ENCODE measurements at regions not wholly inside any gene's neighbourhood (a gene's known extent, or its start where the extent isn't known, plus 50 kb on each side); places are given as distances from the start of the nearest gene placed in this dataset.

GRCh38 chrX:4181782-4182407 lies 468.4 kb upstream of the PRKX start:
- H3K4me3 ChIP-seq (ENCODE audit: insufficient read depth, low read depth, low read length), result no peak overlapping the region
- H2BK5ac ChIP-seq (ENCODE audit: low read depth, low read length, poor library complexity, severe bottlenecking), result no peak overlapping the region
- no peaks in the 10 kb centered on the region for H3K9me1 ChIP-seq (ENCODE audit: insufficient read depth, low read length)
- dilution Hi-C loops (cut with HindIII; ENCODE audit: low sequenced_read_pairs, unreplicated experiment) (no loop called here), in situ Hi-C loops (cut with MboI; ENCODE audit: low sequenced_read_pairs) (no loop called here), intact Hi-C loops (cut with micrococcal nuclease) (no loop called here)
- H2AK9ac ChIP-seq (replicated peaks; ENCODE audit: low read depth, low read length, poor library complexity), result no peak overlapping the region
- no peaks in the 10 kb centered on the region for H4K20me1 ChIP-seq (ENCODE audit: insufficient read depth, low read length)
- H3K9ac ChIP-seq (ENCODE audit: low read depth, low read length), result no peak overlapping the region
- 0% methylated on average over 1 of the region's 4 CpGs; no CpG with 5 or more reads in 1 of the 2 experiments for WGBS, 2 experiments (ENCODE audit: extremely low coverage in 2 of 2, insufficient read length in 1 of 2)
- H3K23ac ChIP-seq (ENCODE audit: low read depth, low read length), result no peak overlapping the region
- no peaks in the 10 kb centered on the region for H3K27me3 ChIP-seq (ENCODE audit: control insufficient read depth, insufficient read depth, low read length)
- no peak overlapping the region for H3K14ac ChIP-seq (replicated peaks; ENCODE audit: low read depth, low read length)
- no peak overlapping the region for H2BK15ac ChIP-seq (ENCODE audit: low read depth, low read length)
- no peaks in the 10 kb centered on the region for H3K36me3 ChIP-seq (ENCODE audit: control insufficient read depth, insufficient read depth, low read length)
- H2AFZ ChIP-seq (replicated peaks; ENCODE audit: low read length, poor library complexity), result no peak overlapping the region
- no TSS peak for BruUV-seq (replicated peaks)
- no peak for ATAC-seq (ENCODE audit: low read depth)
- DNase-seq, result no peak
- no peaks in the 10 kb centered on the region for H3K4me1 ChIP-seq (ENCODE audit: control insufficient read depth, insufficient read depth, low read length)
- no peak overlapping the region for H2BK120ac ChIP-seq (ENCODE audit: low read depth, low read length)
- H2AK5ac ChIP-seq (ENCODE audit: low read depth, low read length), result no peak overlapping the region
- H4K5ac ChIP-seq (ENCODE audit: low read depth, low read length), result no peak overlapping the region
- H3K9me3 ChIP-seq (ENCODE audit: control insufficient read depth, insufficient read depth, low read length), result peaks cover 5% of the 10 kb centered on the region
- CTCF ChIA-PET, result no interaction called here
- no peak overlapping the region for H4K8ac ChIP-seq (ENCODE audit: low read depth in 2 of 2, low read length in 2 of 2)
- H3K56ac ChIP-seq (ENCODE audit: extremely low read depth, insufficient read depth, low read length), result no peak overlapping the region
- POLR2A ChIA-PET (ENCODE audit: unreplicated experiment), result no interaction called here
- no peak overlapping the region for H3K27ac ChIP-seq (ENCODE audit: insufficient read depth, low read length)
- no peak overlapping the region for H4K91ac ChIP-seq (ENCODE audit: insufficient read depth, low read depth, low read length)
- no peak overlapping the region for H3K18ac ChIP-seq (ENCODE audit: low read depth, low read length)
- H2BK20ac ChIP-seq (ENCODE audit: low read depth, low read length), result no peak overlapping the region
- H3K79me1 ChIP-seq (ENCODE audit: low read depth in 1 of 2, low read length in 2 of 2), result no peaks in the 10 kb centered on the region
- H3K4ac ChIP-seq (ENCODE audit: low read depth, low read length), result no peak overlapping the region
- no peak overlapping the region for H3K4me2 ChIP-seq (ENCODE audit: low read depth, low read length)
- TF ChIP-seq POLR2A (IDR thresholded peaks at IDR 0.05; ENCODE audit: low read depth, low read length) (no peak), NFE2L2 (IDR thresholded peaks at IDR 0.05; ENCODE audit: low read depth, low read length) (no peak), MAZ (IDR thresholded peaks at IDR 0.05; ENCODE audit: borderline replicate concordance, low read depth, low read length) (no peak), RFX5 (IDR thresholded peaks at IDR 0.05; ENCODE audit: low read depth, low read length) (no peak), MAFK (IDR thresholded peaks at IDR 0.05; ENCODE audit: low read depth, low read length) (no peak), CEBPB (IDR thresholded peaks at IDR 0.05; ENCODE audit: low read depth, low read length) (no peak), CHD1 (IDR thresholded peaks at IDR 0.05; ENCODE audit: low read depth, low read length) (no peak), BHLHE40 (IDR thresholded peaks at IDR 0.05; ENCODE audit: low read depth, low read length) (no peak), RCOR1 (IDR thresholded peaks at IDR 0.05; ENCODE audit: insufficient replicate concordance, low read length) (no peak), USF2 (IDR thresholded peaks at IDR 0.05; ENCODE audit: low read depth, low read length) (no peak), MXI1 (IDR thresholded peaks at IDR 0.05; ENCODE audit: borderline replicate concordance, low read depth, low read length) (no peak), CTCF (conservative IDR thresholded peaks at IDR 0.05; ENCODE audit: low read depth, low read length) (no peak), FOS (IDR thresholded peaks at IDR 0.05; ENCODE audit: low read depth, low read length) (no peak), SMC3 (IDR thresholded peaks at IDR 0.05; ENCODE audit: low read depth, low read length) (no peak)

All from IMR-90 (cell line).